Coronary artery (tissue), 2 donors: ENCODE measurements at regions not wholly inside any gene's neighbourhood (a gene's known extent, or its start where the extent isn't known, plus 50 kb on each side); places are given as distances from the start of the nearest gene placed in this dataset.

Experiments used
- DNase-seq: peaks from one replicate; pipeline ENCODE4 v3.0.0-alpha.2; 2017; ENCODE audit warnings: low spot score
- H3K27ac ChIP-seq, 2 donors: fragments of 200-600 bp; sonication (generic); one replicate each; pipeline ENCODE4 v1.5.1; 2016 to 2019
- H3K4me3 ChIP-seq: fragments of 200-600 bp; sonication (generic); 2 replicates; pipeline ENCODE4 v1.5.1; 2016; ENCODE audit warnings: mild to moderate bottlenecking, moderate library complexity
- CTCF ChIP-seq: fragments of 200-600 bp; sonication (generic); IDR thresholded peaks from one replicate; pipeline ENCODE4 v1.5.1; 2019; ENCODE audit warnings: antibody characterized with exemption

- Histone ChIP-seq H3K27ac (no peak overlapping the region), H3K4me3 (no peak overlapping the region)
- TF ChIP-seq CTCF: no peak
- DNase-seq: no peak
These were observed 360.0 kb downstream of the HINT1 start for GRCh38 chr5:130805036-130805435.

GRCh38 chr5:130801963-130802362 lies 363.1 kb downstream of the HINT1 start:
- no peak for TF ChIP-seq CTCF
- Histone ChIP-seq H3K4me3 (no peak overlapping the region), H3K27ac (no peak overlapping the region)
- no peak for DNase-seq

GRCh38 chr5:130799015-130799414 lies 366.0 kb downstream of the HINT1 start:
- H3K27ac ChIP-seq: no peak overlapping the region
- TF ChIP-seq CTCF: no peak
- no peak for DNase-seq
- no peak overlapping the region for H3K4me3 ChIP-seq

GRCh38 chr5:130797303-130797702 lies 367.8 kb downstream of the HINT1 start:
- no peak for TF ChIP-seq CTCF
- DNase-seq: no peak
- H3K27ac ChIP-seq: no peak overlapping the region
- H3K4me3 ChIP-seq: no peak overlapping the region

GRCh38 chr5:130796902-130797301 lies 368.2 kb downstream of the HINT1 start:
- TF ChIP-seq CTCF: no peak
- DNase-seq: no peak
- Histone ChIP-seq H3K27ac (no peak overlapping the region), H3K4me3 (no peak overlapping the region)

GRCh38 chr5:130796032-130796431 lies 369.0 kb downstream of the HINT1 start:
- no peak for TF ChIP-seq CTCF
- no peak for DNase-seq
- H3K4me3 ChIP-seq: no peak overlapping the region
- H3K27ac ChIP-seq: no peak overlapping the region

- no peak overlapping the region for H3K27ac ChIP-seq
- TF ChIP-seq CTCF: no peak
- no peak for DNase-seq
- no peak overlapping the region for H3K4me3 ChIP-seq
These were observed 370.0 kb downstream of the HINT1 start for GRCh38 chr5:130795037-130795436.
